Prostate gland (tissue), 2 donors: ENCODE measurements at regions not wholly inside any gene's neighbourhood (a gene's known extent, or its start where the extent isn't known, plus 50 kb on each side); places are given as distances from the start of the nearest gene placed in this dataset.

Experiments
- DNase-seq: peaks from one replicate; pipeline ENCODE4 v3.0.0-alpha.2; 2019; ENCODE audit warnings: low spot score
- H3K27ac ChIP-seq, 2 donors: fragments of 200-600 bp; sonication (generic); 2 replicates each; pipeline ENCODE4 v1.5.1; 2017 to 2019
- H3K27me3 ChIP-seq: fragments of 200-600 bp; sonication (generic); replicated peaks from 2 replicates; pipeline ENCODE4 v1.5.1; 2019; ENCODE audit not compliant: insufficient read depth
- H3K36me3 ChIP-seq, 2 donors: fragments of 200-600 bp; sonication (generic); 1 replicate in 1 of 2; 2 replicates in 1 of 2; pipeline versions ENCODE4 v1.5.1 to v1.8.1; 2017 to 2019
- H3K4me1 ChIP-seq: fragments of 200-600 bp; sonication (generic); replicated peaks from 2 replicates; pipeline ENCODE4 v1.5.1; 2019
- H3K4me3 ChIP-seq, 2 donors: fragments of 200-600 bp; sonication (generic); 2 replicates each; pipeline ENCODE4 v1.5.1; 2017 to 2019
- H3K9me3 ChIP-seq: fragments of 200-600 bp; sonication (generic); 2 replicates; pipeline ENCODE4 v1.5.1; 2017
- POLR2A ChIP-seq: fragments of 450-650 bp; IDR thresholded peaks from one replicate; pipeline ENCODE4 v1.6.1; 2016; ENCODE audit warnings: antibody characterized with exemption, mild to moderate bottlenecking
- POLR2AphosphoS5 ChIP-seq: sonication (generic); formaldehyde crosslinking; IDR thresholded peaks from one replicate; pipeline ENCODE4 v1.6.1; 2017; ENCODE audit warnings: antibody characterized with exemption
- whole genome bisulfite sequencing: methylation state at CpG from one replicate; pipeline ENCODE4 v1.1.5; 2018; 5-methylcytosine and 5-hydroxymethylcytosine counted together
- intact Hi-C: fragments of 100-400 bp; cut with DNase I; formaldehyde crosslinking; loops from one replicate; pipeline ENCODE4 v1.14.2; 2022
- TF ChIP-seq, protein P1 (sequence below), 4 experiments: fragments of 200-600 bp in 2 of 4; fragments of 450-650 bp in 2 of 4; sonication (generic) in 2 of 4; IDR thresholded peaks; 1 replicate in 3 of 4; 2 replicates in 1 of 4; pipeline ENCODE4 v1.5.1; 2016 to 2019; ENCODE audit warnings: antibody characterized with exemption in 4 of 4, mild to moderate bottlenecking in 2 of 4, moderate library complexity in 2 of 4

- no peak for DNase-seq
- TF ChIP-seq POLR2AphosphoS5 = no peak
- no peak for TF ChIP-seq POLR2A
- TF ChIP-seq, protein P1, sequence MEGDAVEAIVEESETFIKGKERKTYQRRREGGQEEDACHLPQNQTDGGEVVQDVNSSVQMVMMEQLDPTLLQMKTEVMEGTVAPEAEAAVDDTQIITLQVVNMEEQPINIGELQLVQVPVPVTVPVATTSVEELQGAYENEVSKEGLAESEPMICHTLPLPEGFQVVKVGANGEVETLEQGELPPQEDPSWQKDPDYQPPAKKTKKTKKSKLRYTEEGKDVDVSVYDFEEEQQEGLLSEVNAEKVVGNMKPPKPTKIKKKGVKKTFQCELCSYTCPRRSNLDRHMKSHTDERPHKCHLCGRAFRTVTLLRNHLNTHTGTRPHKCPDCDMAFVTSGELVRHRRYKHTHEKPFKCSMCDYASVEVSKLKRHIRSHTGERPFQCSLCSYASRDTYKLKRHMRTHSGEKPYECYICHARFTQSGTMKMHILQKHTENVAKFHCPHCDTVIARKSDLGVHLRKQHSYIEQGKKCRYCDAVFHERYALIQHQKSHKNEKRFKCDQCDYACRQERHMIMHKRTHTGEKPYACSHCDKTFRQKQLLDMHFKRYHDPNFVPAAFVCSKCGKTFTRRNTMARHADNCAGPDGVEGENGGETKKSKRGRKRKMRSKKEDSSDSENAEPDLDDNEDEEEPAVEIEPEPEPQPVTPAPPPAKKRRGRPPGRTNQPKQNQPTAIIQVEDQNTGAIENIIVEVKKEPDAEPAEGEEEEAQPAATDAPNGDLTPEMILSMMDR (IDR thresholded peaks at IDR 0.05) = no peak
- no peak overlapping the region for H3K4me3 ChIP-seq
- no peaks in the 10 kb centered on the region for H3K36me3 ChIP-seq
- intact Hi-C loops = no loop called here
- no peaks in the 10 kb centered on the region for H3K9me3 ChIP-seq
- no peak overlapping the region for H3K27ac ChIP-seq
- H3K4me1 ChIP-seq = no peaks in the 10 kb centered on the region
- no peaks in the 10 kb centered on the region for H3K27me3 ChIP-seq
- WGBS = 65% methylated on average over 2 of the region's 2 CpGs
Measured at GRCh38 chr2:122061831-122062230, 306.4 kb downstream of the TSN start.

GRCh38 chr2:122062506-122062905 is 307.1 kb downstream of the TSN start:
- 68% methylated on average over 4 of the region's 4 CpGs for WGBS
- Histone ChIP-seq H3K4me3 (no peak overlapping the region), H3K4me1 (no peaks in the 10 kb centered on the region), H3K9me3 (no peaks in the 10 kb centered on the region), H3K36me3 (no peaks in the 10 kb centered on the region), H3K27me3 (no peaks in the 10 kb centered on the region), H3K27ac (no peak overlapping the region)
- TF ChIP-seq, protein P1 (IDR thresholded peaks at IDR 0.05) = no peak
- intact Hi-C loops = no loop called here
- DNase-seq = no peak

DNA sequence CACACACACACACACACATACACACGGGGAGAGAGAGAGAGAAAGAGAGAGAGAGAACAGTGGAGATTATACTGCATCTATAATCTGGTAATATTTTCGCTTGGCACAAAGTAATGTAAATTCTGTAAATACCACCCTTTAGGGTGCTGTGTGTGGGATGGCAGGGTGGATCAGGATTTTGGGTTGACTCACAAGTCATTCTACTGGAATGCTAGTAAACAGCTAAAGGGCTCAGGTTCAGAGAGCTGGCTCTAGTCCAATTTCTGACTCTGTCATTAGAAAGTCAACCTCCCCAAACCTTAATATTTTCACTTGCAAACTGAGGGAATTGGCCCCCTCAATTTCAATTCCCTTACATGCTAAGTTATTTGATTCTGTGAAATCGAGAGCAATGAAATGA is 308.3 kb downstream of the TSN start:
- Histone ChIP-seq H3K9me3 (no peaks in the 10 kb centered on the region), H3K27me3 (no peaks in the 10 kb centered on the region), H3K27ac (no peak overlapping the region), H3K4me3 (no peak overlapping the region), H3K4me1 (no peaks in the 10 kb centered on the region), H3K36me3 (no peaks in the 10 kb centered on the region)
- no peak for TF ChIP-seq POLR2AphosphoS5
- TF ChIP-seq POLR2A = no peak
- WGBS = 80% methylated on average over 3 of the region's 3 CpGs
- intact Hi-C loops = no loop called here
- DNase-seq = no peak

DNA sequence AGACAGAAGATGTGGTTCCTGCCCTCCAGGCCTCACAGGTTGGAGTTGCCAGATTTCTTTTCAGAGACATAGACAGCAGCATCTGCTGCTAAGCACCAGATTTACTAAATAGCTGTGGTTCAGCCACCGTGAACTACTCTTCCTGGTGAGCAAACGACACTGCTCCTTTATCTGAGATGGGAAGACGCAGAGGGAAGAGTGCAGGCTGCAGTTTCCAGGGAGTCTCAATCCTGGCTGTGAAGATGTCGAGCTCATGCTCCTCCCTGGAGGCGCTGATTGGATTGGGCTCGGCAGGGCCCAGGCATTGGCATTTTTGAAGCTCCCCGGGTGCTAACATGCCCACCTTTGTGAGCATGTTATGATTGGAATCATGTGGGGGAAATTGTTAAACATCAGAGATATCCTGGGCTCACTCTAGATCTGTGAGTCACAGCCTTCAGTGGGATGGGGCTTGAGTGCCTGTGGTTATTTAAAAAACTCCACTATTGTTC is 314.8 kb downstream of the TSN start:
- DNase-seq = no peak
- no peaks in the 10 kb centered on the region for H3K9me3 ChIP-seq
- 69% methylated on average over 7 of the region's 7 CpGs for WGBS

GRCh38 chr2:122072666-122073065 is 317.2 kb downstream of the TSN start:
- intact Hi-C loops = no loop called here
- Histone ChIP-seq H3K4me1 (no peaks in the 10 kb centered on the region), H3K36me3 (no peaks in the 10 kb centered on the region), H3K9me3 (no peaks in the 10 kb centered on the region), H3K27me3 (no peaks in the 10 kb centered on the region), H3K4me3 (no peak overlapping the region), H3K27ac (no peak overlapping the region)
- 79% methylated on average over 4 of the region's 4 CpGs for WGBS
- no peak for DNase-seq
- TF ChIP-seq POLR2A = no peak
- TF ChIP-seq POLR2AphosphoS5 = no peak
- TF ChIP-seq, protein P1 (IDR thresholded peaks at IDR 0.05) = no peak

More for the DNA sequence above, 314.8 kb downstream of the TSN start:
- Histone ChIP-seq H3K4me3 (no peak overlapping the region), H3K36me3 (no peaks in the 10 kb centered on the region), H3K27ac (no peak overlapping the region), H3K27me3 (no peaks in the 10 kb centered on the region), H3K4me1 (no peaks in the 10 kb centered on the region)
- intact Hi-C loops = no loop called here
- TF ChIP-seq, protein P1 (IDR thresholded peaks at IDR 0.05) = no peak
